Breast epithelium (tissue), 4 donors: ENCODE measurements at regions not wholly inside any gene's neighbourhood (a gene's known extent, or its start where the extent isn't known, plus 50 kb on each side); places are given as distances from the start of the nearest gene placed in this dataset.

ENCODE experiments used
- DNase-seq, 2 donors: peaks; one replicate each; pipeline ENCODE4 v3.0.0-alpha.2; 2019; ENCODE audit warnings: low spot score in 2 of 2
- H3K27ac ChIP-seq, 2 donors: fragments of 200-600 bp; sonication (generic) in 1 of 2; one replicate each; pipeline ENCODE4 v1.5.1; 2016 to 2019; ENCODE audit warnings: mild to moderate bottlenecking in 1 of 2
- H3K27me3 ChIP-seq, 2 donors: fragments of 200-600 bp; sonication (generic) in 1 of 2; one replicate each; pipeline versions ENCODE4 v1.5.1 to v1.6.0; 2017 to 2019; ENCODE audit warnings: control low read depth in 1 of 2, mild to moderate bottlenecking in 1 of 2
- H3K36me3 ChIP-seq: fragments of 200-600 bp; one replicate; pipeline ENCODE4 v1.5.1; 2019
- H3K4me1 ChIP-seq, 2 donors: fragments of 200-600 bp; sonication (generic); one replicate each; pipeline ENCODE4 v1.5.1; 2016 to 2019; ENCODE audit warnings: control low read depth in 1 of 2
- H3K4me3 ChIP-seq, 3 donors: fragments of 200-600 bp; sonication (generic); 1 replicate in 2 of 3; 2 replicates in 1 of 3; pipeline ENCODE4 v1.5.1; 2016 to 2019; ENCODE audit warnings: mild to moderate bottlenecking in 3 of 3, moderate library complexity in 2 of 3
- H3K9me3 ChIP-seq, 2 donors: fragments of 200-600 bp; sonication (generic) in 1 of 2; one replicate each; pipeline ENCODE4 v1.5.1; 2016 to 2019; ENCODE audit warnings: control low read depth in 1 of 2
- CTCF ChIP-seq, 3 donors: fragments of 450-650 bp; IDR thresholded peaks; one replicate each; pipeline ENCODE4 v1.5.1; 2016 to 2017; ENCODE audit warnings: antibody characterized with exemption in 3 of 3, mild to moderate bottlenecking in 3 of 3, moderate library complexity in 3 of 3
- POLR2A ChIP-seq: fragments of 450-650 bp; IDR thresholded peaks from one replicate; pipeline ENCODE4 v1.6.1; 2016; ENCODE audit warnings: antibody characterized with exemption, mild to moderate bottlenecking, moderate library complexity
- POLR2AphosphoS5 ChIP-seq, 3 donors: sonication (generic); formaldehyde crosslinking; IDR thresholded peaks; one replicate each; pipeline ENCODE4 v1.6.1; 2017; ENCODE audit warnings: antibody characterized with exemption in 3 of 3
- intact Hi-C: fragments of 100-400 bp; cut with DNase I; formaldehyde crosslinking; loops from one replicate; pipeline ENCODE4 v1.15.1; 2023; ENCODE audit warnings: low total_unique reads

GRCh38 chr22:27104449-27104848 is 447.1 kb downstream of the MIAT start:
- H3K27me3 ChIP-seq = peaks cover 0 to 2% of the 10 kb centered on the region in 2 donors
- intact Hi-C loops = no loop called here
- DNase-seq = no peak
- no peak overlapping the region for H3K27ac ChIP-seq
- H3K9me3 ChIP-seq = no peaks in the 10 kb centered on the region
- TF ChIP-seq CTCF (IDR thresholded peaks at IDR 0.05) = no peak
- no peak for TF ChIP-seq POLR2AphosphoS5 (IDR thresholded peaks at IDR 0.05)
- TF ChIP-seq POLR2A = no peak
- H3K4me3 ChIP-seq = no peak overlapping the region
- H3K36me3 ChIP-seq = no peaks in the 10 kb centered on the region
- peaks cover 0 to 6% of the 10 kb centered on the region in 2 donors for H3K4me1 ChIP-seq

- intact Hi-C loops = no loop called here
- Histone ChIP-seq H3K27me3 (peaks cover 0 to 2% of the 10 kb centered on the region in 2 donors), H3K4me1 (peaks cover 0 to 6% of the 10 kb centered on the region in 2 donors), H3K27ac (peak overlapping the region; percentile 52 to 67), H3K9me3 (no peaks in the 10 kb centered on the region), H3K4me3 (no peak overlapping the region), H3K36me3 (no peaks in the 10 kb centered on the region)
- TF ChIP-seq CTCF (IDR thresholded peaks at IDR 0.05) = no peak
- TF ChIP-seq POLR2A = no peak
- peak; percentile 34 to 78 (median 58) for TF ChIP-seq POLR2AphosphoS5 (IDR thresholded peaks at IDR 0.05)
- DNase-seq = peak in 1 of 2 donors; percentile 31
Observed at GRCh38 chr22:27105142-27106025, 448.0 kb downstream of the MIAT start.

GRCh38 chr22:27106985-27107384 is 449.6 kb downstream of the MIAT start:
- intact Hi-C loops = no loop called here
- no peak for DNase-seq
- Histone ChIP-seq H3K36me3 (no peaks in the 10 kb centered on the region), H3K27me3 (no peaks in the 10 kb centered on the region), H3K4me3 (no peak overlapping the region), H3K9me3 (no peaks in the 10 kb centered on the region), H3K27ac (peak overlapping the region; percentile 40 to 52), H3K4me1 (peaks cover 0 to 6% of the 10 kb centered on the region in 2 donors)
- no peak for TF ChIP-seq CTCF (IDR thresholded peaks at IDR 0.05)
- TF ChIP-seq POLR2AphosphoS5 (IDR thresholded peaks at IDR 0.05) = no peak
- TF ChIP-seq POLR2A = no peak

GRCh38 chr22:27107386-27107785 is 450.0 kb downstream of the MIAT start:
- TF ChIP-seq POLR2AphosphoS5 (IDR thresholded peaks at IDR 0.05) = no peak
- intact Hi-C loops = no loop called here
- Histone ChIP-seq H3K36me3 (no peaks in the 10 kb centered on the region), H3K4me3 (no peak overlapping the region), H3K4me1 (peaks cover 0 to 6% of the 10 kb centered on the region in 2 donors), H3K27ac (peak overlapping the region; percentile 27 to 52), H3K9me3 (no peaks in the 10 kb centered on the region), H3K27me3 (no peaks in the 10 kb centered on the region)
- no peak for DNase-seq

- Histone ChIP-seq H3K27ac (peak overlapping the region; percentile 27 to 52), H3K9me3 (no peaks in the 10 kb centered on the region), H3K27me3 (no peaks in the 10 kb centered on the region), H3K36me3 (no peaks in the 10 kb centered on the region), H3K4me3 (no peak overlapping the region), H3K4me1 (peaks cover 1 to 6% of the 10 kb centered on the region in 2 donors)
- TF ChIP-seq POLR2AphosphoS5 (IDR thresholded peaks at IDR 0.05) = peak in 2 of 3 donors; percentile 27 to 77
- TF ChIP-seq POLR2A = no peak
- no peak for TF ChIP-seq CTCF (IDR thresholded peaks at IDR 0.05)
- DNase-seq = peak; percentile 60 to 72
- intact Hi-C loops = no loop called here
Observed at GRCh38 chr22:27107824-27108223, 450.4 kb downstream of the MIAT start.
